Spleen (tissue), 7 donors: ENCODE measurements at regions not wholly inside any gene's neighbourhood (a gene's known extent, or its start where the extent isn't known, plus 50 kb on each side); places are given as distances from the start of the nearest gene placed in this dataset.

Source experiments
- CTCF ChIP-seq, 11 experiments: fragments of 200-600 bp in 7 of 11; fragments of 450-650 bp in 4 of 11; sonication (generic) in 4 of 11; IDR thresholded peaks in 8 of 11; conservative IDR thresholded peaks in 3 of 11; 1 replicate in 7 of 11; 2 replicates in 4 of 11; pipeline versions ENCODE4 v1.4.0 to v1.8.0; 2016 to 2021; ENCODE audit warnings: antibody characterized with exemption in 11 of 11, inconsistent platforms in 4 of 11, mild to moderate bottlenecking in 1 of 11
- POLR2A ChIP-seq, 3 donors: fragments of 450-650 bp; IDR thresholded peaks; one replicate each; pipeline ENCODE4 v1.5.1; 2017; ENCODE audit warnings: antibody characterized with exemption in 3 of 3, mild to moderate bottlenecking in 1 of 3
- donor health status: DM: no; HTN: no; CAD: no; lungs with moderate emphysema.
- donor health status: DM: no; HTN: no; CAD: no.
- donor health status: DM: no; HTN: no; CAD: no.

- no peak for TF ChIP-seq POLR2A (IDR thresholded peaks at IDR 0.05)
- TF ChIP-seq CTCF (IDR thresholded peaks at IDR 0.05 in 8 of 11, conservative IDR thresholded peaks at IDR 0.05 in 3 of 11), result no peak
These were observed 135.2 kb downstream of the HRH4 start for GRCh38 chr18:24595561-24596031.
